ENCODE measurements at regions not wholly inside any gene's neighbourhood (a gene's known extent, or its start where the extent isn't known, plus 50 kb on each side); places are given as distances from the start of the nearest gene placed in this dataset.

GRCh38 chr2:145136702-145137101 lies 616.8 kb upstream of the ZEB2 start:
- ATAC-seq = no peak

GRCh38 chr2:145126146-145126545 lies 606.2 kb upstream of the ZEB2 start:
- ATAC-seq = no peak

GRCh38 chr2:145124085-145124484 lies 604.2 kb upstream of the ZEB2 start:
- no peak for ATAC-seq

GRCh38 chr2:145123606-145124005 lies 603.7 kb upstream of the ZEB2 start:
- no peak for ATAC-seq

GRCh38 chr2:145119225-145119624 lies 599.3 kb upstream of the ZEB2 start:
- peak in 1 of 2 donors; percentile 17 for ATAC-seq

GRCh38 chr2:145116834-145117725 lies 597.2 kb upstream of the ZEB2 start:
- no peak for ATAC-seq

GRCh38 chr2:145116056-145116455 lies 596.1 kb upstream of the ZEB2 start:
- no peak for ATAC-seq

GRCh38 chr2:145114726-145115125 lies 594.8 kb upstream of the ZEB2 start:
- ATAC-seq = no peak

- ATAC-seq = no peak
Measured at GRCh38 chr2:145112467-145112866, 592.5 kb upstream of the ZEB2 start.

GRCh38 chr2:145110668-145111356 lies 590.9 kb upstream of the ZEB2 start:
- no peak for ATAC-seq

GRCh38 chr2:145108959-145109710 lies 589.2 kb upstream of the ZEB2 start:
- no peak for ATAC-seq

- no peak for ATAC-seq
Measured at GRCh38 chr2:145108361-145108778, 588.5 kb upstream of the ZEB2 start.

- no peak for ATAC-seq
Measured at GRCh38 chr2:145106293-145106692, 586.4 kb upstream of the ZEB2 start.

- no peak for ATAC-seq
Measured at GRCh38 chr2:145102706-145103105, 582.8 kb upstream of the ZEB2 start.

- ATAC-seq = no peak
Measured at GRCh38 chr2:145100301-145100700, 580.4 kb upstream of the ZEB2 start.

- no peak for ATAC-seq
Measured at GRCh38 chr2:145096582-145096981, 576.7 kb upstream of the ZEB2 start.

GRCh38 chr2:145095641-145096435 lies 575.9 kb upstream of the ZEB2 start:
- no peak for ATAC-seq

GRCh38 chr2:145094370-145094769 lies 574.5 kb upstream of the ZEB2 start:
- no peak for ATAC-seq

- no peak for ATAC-seq
Measured at GRCh38 chr2:145091967-145092366, 572.0 kb upstream of the ZEB2 start.

GRCh38 chr2:145090841-145091761 lies 571.2 kb upstream of the ZEB2 start:
- ATAC-seq = no peak

GRCh38 chr2:145088756-145089155 lies 568.8 kb upstream of the ZEB2 start:
- ATAC-seq = no peak
